DOHH2 (cell line): ENCODE measurements at regions not wholly inside any gene's neighbourhood (a gene's known extent, or its start where the extent isn't known, plus 50 kb on each side); places are given as distances from the start of the nearest gene placed in this dataset.

Experiments used
- H3F3A ChIP-seq: fragments of 200-600 bp; sonication (generic), shearing (Covaris generic); 2 replicates; pipeline ENCODE4 v1.6.0; 2016; ENCODE audit warnings: antibody characterized with exemption, mild to moderate bottlenecking; ENCODE audit not compliant: control insufficient read depth, insufficient read depth
- H3K27ac ChIP-seq: fragments of 200-600 bp; sonication (generic); 2 replicates; pipeline ENCODE4 v1.5.1; 2014; ENCODE audit warnings: low read depth, mild to moderate bottlenecking, low read length, moderate library complexity
- H3K27me3 ChIP-seq: fragments of 200-600 bp; sonication (generic); 2 replicates; pipeline ENCODE4 v1.6.1; 2014; ENCODE audit warnings: mild to moderate bottlenecking, low read length, mixed read lengths; ENCODE audit not compliant: control insufficient read depth
- H3K36me3 ChIP-seq: fragments of 200-600 bp; sonication (generic); 2 replicates; pipeline ENCODE4 v1.6.1; 2014; ENCODE audit warnings: mild to moderate bottlenecking, low read length, moderate library complexity, mixed read lengths; ENCODE audit not compliant: control insufficient read depth
- H3K4me1 ChIP-seq: fragments of 200-600 bp; sonication (generic); 2 replicates; pipeline ENCODE4 v1.6.1; 2014; ENCODE audit warnings: mild to moderate bottlenecking, low read length, mixed read lengths; ENCODE audit not compliant: control insufficient read depth
- H3K4me2 ChIP-seq: fragments of 200-600 bp; sonication (generic); 2 replicates; pipeline ENCODE4 v1.6.0; 2014; ENCODE audit warnings: mild to moderate bottlenecking, low read length, moderate library complexity
- H3K4me3 ChIP-seq: fragments of 200-600 bp; sonication (generic); 2 replicates; pipeline ENCODE4 v1.5.1; 2014; ENCODE audit warnings: mild to moderate bottlenecking, low read length, mixed read lengths
- H3K79me2 ChIP-seq: fragments of 200-600 bp; sonication (generic); 2 replicates; pipeline ENCODE4 v1.6.1; 2014; ENCODE audit warnings: mild to moderate bottlenecking, low read length, mixed read lengths; ENCODE audit not compliant: control insufficient read depth
- H3K9me2 ChIP-seq: fragments of 200-600 bp; sonication (generic); replicated peaks from 2 replicates; pipeline ENCODE4 v1.6.1; 2014; ENCODE audit warnings: mild to moderate bottlenecking, low read length, mixed read lengths; ENCODE audit not compliant: control insufficient read depth
- H3K9me3 ChIP-seq: fragments of 200-600 bp; sonication (generic); 2 replicates; pipeline ENCODE4 v1.6.1; 2014; ENCODE audit warnings: antibody characterized with exemption, low read length, mixed read lengths; ENCODE audit not compliant: control insufficient read depth, insufficient read depth
- H4K20me1 ChIP-seq: fragments of 200-600 bp; sonication (generic); 2 replicates; pipeline ENCODE4 v1.6.0; 2014; ENCODE audit warnings: low read depth, mild to moderate bottlenecking, antibody characterized with exemption, low read length, moderate library complexity; ENCODE audit not compliant: control insufficient read depth, insufficient read depth
- CTCF ChIP-seq: fragments of 200-600 bp; sonication (generic); IDR thresholded peaks from one replicate; pipeline ENCODE4 v1.5.1; 2014; ENCODE audit warnings: antibody characterized with exemption, mild to moderate bottlenecking, low read depth, low read length; ENCODE audit not compliant: poor library complexity, severe bottlenecking
- EZH2phosphoT487 ChIP-seq: fragments of 200-600 bp; sonication (generic); IDR thresholded peaks from 2 replicates; pipeline ENCODE4 v1.6.1; 2017; ENCODE audit warnings: borderline replicate concordance, mild to moderate bottlenecking, antibody characterized with exemption, low read length, moderate library complexity, mixed read lengths

DNA sequence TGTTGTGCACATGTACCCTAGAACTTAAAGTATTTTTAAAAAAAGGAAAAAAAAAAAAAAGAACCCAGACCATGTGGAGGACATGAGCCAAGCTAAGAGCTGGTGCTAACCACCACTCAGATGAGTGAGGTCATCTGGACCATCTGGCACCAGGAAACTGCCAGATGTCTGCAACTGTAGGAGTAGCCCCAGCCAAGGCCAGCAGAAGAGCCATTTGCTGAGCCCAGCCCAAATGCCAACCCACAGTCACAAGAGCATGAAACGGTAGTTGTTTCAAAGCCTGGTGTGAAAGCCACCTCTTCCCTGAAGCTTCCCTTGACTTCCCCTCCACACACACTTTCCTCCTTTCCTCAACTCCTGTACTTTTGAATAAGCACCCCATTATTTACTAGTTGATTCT lies 69.2 kb upstream of the FCN1 start:
- Histone ChIP-seq H3K4me2 (no peak overlapping the region), H3K36me3 (no peaks in the 10 kb centered on the region), H3K27me3 (no peaks in the 10 kb centered on the region), H3F3A (no peaks in the 10 kb centered on the region), H3K4me3 (no peak overlapping the region), H3K27ac (no peak overlapping the region), H4K20me1 (no peaks in the 10 kb centered on the region), H3K9me2 (no peaks in the 10 kb centered on the region), H3K79me2 (no peaks in the 10 kb centered on the region), H3K4me1 (no peaks in the 10 kb centered on the region), H3K9me3 (no peaks in the 10 kb centered on the region)
- TF ChIP-seq CTCF (no peak), EZH2phosphoT487 (no peak)

DNA sequence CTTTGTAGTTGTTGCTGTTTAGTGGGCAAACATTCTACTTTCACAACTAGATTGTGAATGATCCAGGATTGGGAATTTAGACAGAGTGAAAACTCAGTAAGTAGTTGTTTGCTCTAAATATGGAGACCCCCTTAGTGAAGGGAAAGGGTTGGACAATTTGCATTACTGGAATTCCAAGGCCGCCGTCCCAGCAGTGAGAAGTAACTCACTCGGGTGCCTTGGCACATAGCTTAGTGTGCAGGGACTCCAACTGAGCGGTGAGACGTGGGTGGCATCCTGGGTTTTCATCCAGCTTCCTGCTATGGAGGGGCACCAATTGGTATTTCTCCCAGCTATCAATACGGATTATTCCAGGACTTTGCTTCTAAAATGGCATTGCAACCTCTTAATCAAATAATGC lies 69.7 kb upstream of the FCN1 start:
- Histone ChIP-seq H4K20me1 (no peaks in the 10 kb centered on the region), H3F3A (no peaks in the 10 kb centered on the region), H3K27ac (no peak overlapping the region)

DNA sequence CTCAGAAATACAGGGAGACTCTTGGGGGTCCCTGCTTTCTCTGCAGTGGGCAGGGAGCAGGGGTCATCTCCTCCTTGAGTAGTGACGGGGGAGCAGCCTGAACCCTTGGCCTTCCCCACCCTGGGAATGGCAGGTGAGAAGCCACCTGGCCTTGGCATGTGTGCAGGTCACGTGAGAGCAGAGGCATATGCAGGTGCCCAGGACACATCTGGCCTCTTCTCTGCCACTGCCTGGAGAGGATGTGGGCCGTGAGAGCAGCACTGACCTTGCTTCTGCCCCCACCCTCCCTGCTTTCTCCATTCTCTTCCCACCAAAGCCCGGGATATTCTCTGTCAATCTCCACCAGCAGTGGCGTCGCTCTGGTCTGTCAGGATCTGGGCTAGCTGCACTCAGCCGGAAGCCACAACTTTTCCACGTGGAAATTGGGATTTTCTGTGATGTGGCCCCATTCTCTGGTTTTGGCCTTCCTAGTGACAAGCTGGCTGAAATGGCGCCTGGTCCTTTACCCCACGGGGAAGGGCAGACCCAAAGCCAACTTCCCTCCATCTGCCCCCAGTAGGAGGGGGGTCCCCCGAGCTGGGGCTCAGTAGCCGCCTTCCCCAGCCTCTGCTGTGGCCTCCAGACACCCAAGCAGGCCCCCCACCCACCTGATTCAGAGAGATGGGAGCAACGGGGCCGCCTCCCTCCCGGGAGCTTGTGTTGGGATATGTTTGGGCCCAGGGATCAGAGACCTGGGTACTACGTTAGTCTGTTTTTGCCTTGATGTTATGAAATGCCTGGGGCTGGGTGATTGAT lies 70.4 kb upstream of the FCN1 start:
- H3F3A ChIP-seq, result no peaks in the 10 kb centered on the region
- no peaks in the 10 kb centered on the region for H4K20me1 ChIP-seq
- no peaks in the 10 kb centered on the region for H3K9me2 ChIP-seq
- no peaks in the 10 kb centered on the region for H3K27me3 ChIP-seq
- no peak for TF ChIP-seq CTCF
- TF ChIP-seq EZH2phosphoT487, result no peak
- no peak overlapping the region for H3K27ac ChIP-seq
- H3K4me1 ChIP-seq, result no peaks in the 10 kb centered on the region
- H3K79me2 ChIP-seq, result no peaks in the 10 kb centered on the region
- H3K9me3 ChIP-seq, result no peaks in the 10 kb centered on the region
- H3K4me3 ChIP-seq, result no peak overlapping the region
- H3K4me2 ChIP-seq, result no peak overlapping the region
- no peaks in the 10 kb centered on the region for H3K36me3 ChIP-seq

More for the DNA sequence above, 69.7 kb upstream of the FCN1 start:
- no peak for TF ChIP-seq EZH2phosphoT487
- Histone ChIP-seq H3K9me3 (no peaks in the 10 kb centered on the region), H3K36me3 (no peaks in the 10 kb centered on the region), H3K27me3 (no peaks in the 10 kb centered on the region), H3K4me3 (no peak overlapping the region), H3K4me1 (no peaks in the 10 kb centered on the region), H3K79me2 (no peaks in the 10 kb centered on the region), H3K4me2 (no peak overlapping the region), H3K9me2 (no peaks in the 10 kb centered on the region)

- Histone ChIP-seq H3K27me3 (no peaks in the 10 kb centered on the region), H4K20me1 (no peaks in the 10 kb centered on the region)
- TF ChIP-seq CTCF, result no peak
- no peak for TF ChIP-seq EZH2phosphoT487
Observed at GRCh38 chr9:134988706-134989105, 71.0 kb upstream of the FCN1 start.

More at GRCh38 chr9:134988706-134989105, 71.0 kb upstream of the FCN1 start:
- no peaks in the 10 kb centered on the region for H3K4me1 ChIP-seq
- no peaks in the 10 kb centered on the region for H3F3A ChIP-seq
- no peak overlapping the region for H3K27ac ChIP-seq
- H3K4me2 ChIP-seq, result no peak overlapping the region
- no peaks in the 10 kb centered on the region for H3K36me3 ChIP-seq
- H3K9me2 ChIP-seq, result no peaks in the 10 kb centered on the region
- no peaks in the 10 kb centered on the region for H3K79me2 ChIP-seq
- no peaks in the 10 kb centered on the region for H3K9me3 ChIP-seq
- no peak overlapping the region for H3K4me3 ChIP-seq
